GM19468 (cell line): ENCODE measurements at regions not wholly inside any gene's neighbourhood (a gene's known extent, or its start where the extent isn't known, plus 50 kb on each side); places are given as distances from the start of the nearest gene placed in this dataset.
"Not testable (repeated sequence)": the region's sequence is repeated elsewhere in the genome, so short reads cannot be mapped to it uniquely, and the experiment has no call there.

Source experiments
- ATAC-seq: cut with Tn5 transposase; IDR thresholded peaks from one replicate; pipeline ENCODE4 v1.9.1; 2021; ENCODE audit warnings: mild to moderate bottlenecking, moderate library complexity, moderate number of reproducible peaks; ENCODE audit not compliant: unreplicated experiment; ENCODE audit errors: extremely low read depth

DNA sequence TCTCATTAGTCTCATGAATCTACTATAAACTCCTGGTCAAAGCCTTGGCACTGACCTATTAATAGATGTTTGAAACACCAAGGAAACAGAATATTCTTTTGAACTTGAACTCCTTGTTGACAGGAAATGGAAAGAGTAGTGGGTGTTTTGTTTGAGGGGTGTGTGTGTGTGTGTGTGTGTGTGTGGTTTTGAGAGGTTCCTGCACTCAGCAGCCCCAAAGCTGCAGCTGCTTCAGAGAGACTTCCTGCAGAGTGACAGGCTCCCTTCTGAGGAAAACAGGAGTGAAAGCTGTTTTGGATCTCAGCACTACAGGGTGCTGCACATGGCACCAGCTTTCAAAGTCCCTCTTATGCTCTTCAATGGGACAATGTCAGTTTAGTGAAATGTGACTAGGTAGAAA is 546.5 kb upstream of the STEAP1 start:
- no peak for ATAC-seq

GRCh38 chr7:89616829-89617228 is 537.4 kb upstream of the STEAP1 start:
- ATAC-seq, result not testable (repeated sequence)

- ATAC-seq, result no peak
These were observed 536.0 kb upstream of the STEAP1 start for GRCh38 chr7:89618274-89618673.

DNA sequence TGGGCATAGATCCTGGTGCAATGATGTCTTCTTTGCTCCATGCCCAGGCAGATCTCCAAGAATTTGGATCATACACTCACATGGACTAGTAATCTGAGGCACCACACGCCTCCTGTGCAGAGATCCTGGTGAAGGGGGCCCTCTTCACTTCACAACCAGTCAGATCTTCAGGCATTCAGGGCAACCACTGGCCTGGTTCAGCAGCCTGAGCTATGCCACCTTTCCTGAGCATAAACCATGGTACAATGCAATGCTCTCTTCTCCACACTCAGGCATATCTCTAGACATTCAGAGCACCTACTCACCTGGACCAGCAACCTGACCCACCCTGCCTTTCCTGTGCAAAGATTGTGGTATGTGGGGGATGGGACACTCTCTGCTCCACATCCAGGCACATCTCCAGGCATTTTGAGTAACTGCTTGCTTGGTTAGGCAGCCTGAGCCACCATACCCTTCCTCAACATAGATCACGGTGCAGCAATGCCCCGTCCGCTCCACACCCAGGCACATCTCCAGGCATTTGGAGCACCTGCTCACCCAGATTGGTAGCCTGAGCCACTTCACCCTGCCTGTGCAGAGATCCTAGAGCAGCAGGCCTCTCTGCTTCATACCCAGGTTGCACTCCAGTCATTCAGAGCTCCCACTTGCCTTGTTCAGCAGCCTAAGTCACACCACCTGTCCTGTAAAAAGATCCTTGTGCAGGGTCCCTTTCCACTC is 532.2 kb upstream of the STEAP1 start:
- ATAC-seq, result no peak

DNA sequence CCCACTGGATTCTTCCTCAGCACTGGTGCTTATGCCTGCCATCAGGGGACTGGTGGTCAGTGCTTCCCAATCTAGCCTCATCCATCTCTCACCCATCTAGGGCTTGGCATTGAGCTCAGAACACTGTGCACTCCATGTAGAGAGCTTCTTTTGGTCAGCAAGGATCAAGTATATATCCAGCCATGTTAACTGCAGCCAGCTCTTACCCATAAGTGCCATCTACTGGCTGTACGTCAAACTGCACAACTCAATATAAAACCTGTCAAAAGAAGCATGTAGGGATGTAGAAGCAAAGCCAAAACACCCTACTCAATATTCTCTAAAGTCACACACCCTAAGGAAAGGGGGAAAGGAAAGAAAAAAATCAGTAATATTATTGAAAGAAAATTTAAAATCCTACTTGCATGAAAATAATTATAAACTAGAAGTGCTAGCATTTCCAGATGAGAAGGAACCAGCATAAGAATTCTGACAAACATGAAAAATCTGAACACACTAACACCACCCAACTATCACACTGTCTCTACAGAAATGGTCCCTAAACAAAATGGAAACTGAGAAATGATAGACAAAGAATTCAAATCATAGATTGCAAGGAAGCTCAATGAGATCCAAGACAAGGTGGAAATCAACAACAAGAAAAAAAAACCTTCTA is 531.1 kb upstream of the STEAP1 start:
- ATAC-seq, result peak; percentile 85

DNA sequence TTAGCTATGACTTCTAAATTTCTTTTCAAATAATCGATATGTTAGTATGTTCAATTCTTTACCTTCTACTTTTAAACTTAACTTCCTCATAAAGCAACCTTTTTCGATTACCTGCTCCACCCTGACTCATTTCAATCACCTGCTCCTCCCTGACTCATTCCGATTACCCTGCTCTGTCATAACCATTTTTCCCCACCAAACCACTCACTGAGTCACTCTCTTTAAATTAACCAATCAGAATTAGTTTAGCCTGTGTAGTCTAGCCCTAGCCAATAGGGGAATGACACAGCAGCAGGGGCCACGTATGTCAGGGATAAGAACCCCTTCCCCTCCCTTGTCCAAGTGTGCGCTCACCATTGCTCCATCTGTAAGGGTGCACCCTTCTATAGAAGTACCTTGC is 530.1 kb upstream of the STEAP1 start:
- ATAC-seq, result not testable (repeated sequence)

GRCh38 chr7:89648509-89648908 is 505.8 kb upstream of the STEAP1 start:
- no peak for ATAC-seq

- ATAC-seq, result no peak
These were observed 498.3 kb upstream of the STEAP1 start for GRCh38 chr7:89655946-89656345.

DNA sequence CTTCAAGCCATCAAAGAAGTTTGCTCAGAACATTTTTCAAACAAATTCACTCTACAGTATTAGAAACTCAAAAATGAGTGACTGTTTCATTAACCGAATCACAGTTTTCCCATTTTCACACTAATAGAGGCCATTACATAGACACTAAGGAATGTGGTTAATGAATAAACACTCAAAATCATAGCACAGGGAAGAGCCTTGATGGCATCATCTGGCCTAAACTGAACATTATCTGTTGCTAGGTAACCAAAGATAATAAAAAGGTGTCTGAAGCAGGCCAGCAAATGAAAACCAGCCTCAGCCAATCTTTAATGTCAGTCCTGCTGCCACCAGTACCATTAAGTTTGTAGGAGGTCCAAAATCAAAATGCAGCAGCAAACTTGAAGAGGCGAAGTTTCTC is 492.4 kb upstream of the STEAP1 start:
- no peak for ATAC-seq

DNA sequence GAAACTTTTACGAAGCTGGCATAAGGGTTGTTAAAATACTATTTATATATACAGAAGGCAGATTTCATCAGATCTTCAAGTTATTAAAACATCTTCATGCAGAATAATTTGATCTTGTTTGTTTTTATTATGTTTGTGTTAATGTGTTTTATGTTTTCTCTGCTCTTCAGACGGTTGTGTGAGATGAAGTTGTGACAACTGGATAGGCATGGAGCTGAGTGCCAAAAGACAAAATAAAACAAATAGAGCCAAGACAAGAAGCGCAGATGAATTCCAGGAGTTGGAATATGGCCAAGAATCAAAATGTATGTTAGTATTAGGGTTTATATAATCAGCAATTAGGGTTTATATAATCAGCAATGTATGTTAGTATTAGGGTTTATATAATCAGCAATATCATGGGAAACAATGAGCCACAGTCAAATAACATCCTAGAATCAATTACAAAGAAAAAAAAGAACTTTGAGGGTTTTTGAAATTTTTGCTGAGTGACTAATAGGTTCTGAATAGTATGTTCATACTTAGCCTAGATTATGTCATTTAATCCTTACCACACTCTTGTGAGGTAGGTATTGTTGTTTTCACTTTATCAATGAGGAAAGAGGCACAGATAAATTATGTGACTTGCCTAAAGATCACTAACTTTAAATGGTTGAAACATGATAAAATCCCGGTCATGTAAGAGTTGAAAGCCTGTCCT is 488.0 kb upstream of the STEAP1 start:
- ATAC-seq, result no peak

DNA sequence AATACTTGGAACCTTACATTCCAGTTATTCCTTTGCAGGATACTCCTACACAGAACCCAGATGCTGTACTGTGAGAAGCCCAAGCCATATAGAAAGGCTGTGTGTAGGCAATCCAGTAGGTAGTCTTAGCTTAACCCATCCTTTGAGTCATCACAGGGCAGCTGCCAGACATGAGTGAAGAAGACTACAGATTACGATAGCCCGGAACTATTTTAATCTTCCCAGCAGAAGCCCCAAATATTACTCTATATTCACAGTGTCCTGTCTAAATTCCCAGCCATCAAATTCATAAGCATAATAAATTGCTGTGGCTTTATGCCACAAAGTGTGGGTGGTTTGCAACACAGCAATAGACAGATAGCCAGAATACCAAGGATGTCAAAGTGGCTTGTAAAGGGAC is 474.1 kb upstream of the STEAP1 start:
- no peak for ATAC-seq

GRCh38 chr7:89681448-89681847 is 472.8 kb upstream of the STEAP1 start:
- ATAC-seq, result no peak

- ATAC-seq, result no peak
These were observed 469.0 kb upstream of the STEAP1 start for GRCh38 chr7:89685287-89685686.

DNA sequence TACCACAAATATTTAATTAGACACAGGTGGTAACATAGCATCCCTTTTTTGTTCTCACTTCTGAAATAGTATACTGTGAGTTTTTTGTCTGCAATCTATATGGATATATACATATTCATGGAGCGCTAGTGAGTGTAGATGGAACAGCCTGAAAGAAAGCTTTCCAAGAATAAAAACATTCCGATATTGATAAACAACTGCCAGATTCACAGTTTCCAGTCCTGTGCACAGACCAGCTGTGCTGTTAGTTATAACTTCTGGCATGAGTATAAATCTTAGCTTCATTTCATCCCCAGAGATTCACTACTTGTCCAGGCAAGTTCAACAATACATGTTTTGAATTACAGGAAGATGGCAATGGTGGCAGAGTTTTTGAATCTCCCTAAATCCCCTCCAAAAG is 467.1 kb upstream of the STEAP1 start:
- no peak for ATAC-seq

- ATAC-seq, result no peak
These were observed 459.0 kb upstream of the STEAP1 start for GRCh38 chr7:89695241-89695640.

DNA sequence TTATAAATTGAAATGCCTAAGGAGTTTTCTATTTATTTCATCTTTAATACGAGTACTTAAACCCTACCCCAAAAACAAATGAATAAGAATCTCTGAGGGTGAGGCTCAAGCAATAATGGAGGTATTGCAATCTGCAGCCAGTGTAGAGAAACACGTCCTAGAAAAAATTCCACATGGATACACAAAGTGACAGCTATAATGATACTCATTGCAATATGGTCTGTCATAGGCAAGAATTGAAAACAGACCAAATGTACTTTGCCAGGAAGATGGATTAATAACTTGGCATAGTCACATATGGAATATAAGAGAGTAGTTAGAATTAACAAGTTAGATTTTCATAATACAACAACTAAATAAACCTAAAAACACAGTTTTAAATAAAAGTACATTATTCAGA is 440.1 kb upstream of the STEAP1 start:
- ATAC-seq, result no peak

- ATAC-seq, result not testable (repeated sequence)
These were observed 435.3 kb upstream of the STEAP1 start for GRCh38 chr7:89718941-89719340.

- ATAC-seq, result no peak
These were observed 425.8 kb upstream of the STEAP1 start for GRCh38 chr7:89728481-89728880.

GRCh38 chr7:89731751-89732445 is 422.4 kb upstream of the STEAP1 start:
- no peak for ATAC-seq

- ATAC-seq, result no peak
These were observed 415.7 kb upstream of the STEAP1 start for GRCh38 chr7:89738549-89738948.

GRCh38 chr7:89757910-89758309 is 396.4 kb upstream of the STEAP1 start:
- no peak for ATAC-seq
